ENCODE measurements at regions not wholly inside any gene's neighbourhood (a gene's known extent, or its start where the extent isn't known, plus 50 kb on each side); places are given as distances from the start of the nearest gene placed in this dataset.

DNA sequence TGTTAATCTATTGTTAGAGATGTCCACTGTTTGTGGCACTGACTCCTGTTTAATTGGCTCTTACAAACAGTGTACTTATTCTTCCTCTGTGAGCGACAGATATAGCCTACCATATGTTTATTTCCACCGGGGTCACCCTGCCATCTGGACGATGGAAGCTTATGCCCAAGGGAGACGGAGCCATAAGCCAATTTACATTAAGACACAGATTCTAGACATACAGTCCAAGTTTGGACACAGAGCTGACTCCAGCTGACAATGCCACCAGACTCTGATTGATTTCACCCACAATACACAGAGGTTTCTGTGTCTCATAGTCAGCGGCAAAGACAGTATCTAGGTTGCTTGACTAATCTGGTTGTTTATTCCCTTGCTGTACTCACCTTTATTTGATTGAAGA, 198.9 kb downstream of the ENC1 start:
- TF ChIP-seq EP300 (IDR thresholded peaks at IDR 0.05) (no peak), POLR2A (IDR thresholded peaks at IDR 0.05) (no peak), POLR2AphosphoS5 (IDR thresholded peaks at IDR 0.05) (no peak)
- TF ChIP-seq, protein P1, sequence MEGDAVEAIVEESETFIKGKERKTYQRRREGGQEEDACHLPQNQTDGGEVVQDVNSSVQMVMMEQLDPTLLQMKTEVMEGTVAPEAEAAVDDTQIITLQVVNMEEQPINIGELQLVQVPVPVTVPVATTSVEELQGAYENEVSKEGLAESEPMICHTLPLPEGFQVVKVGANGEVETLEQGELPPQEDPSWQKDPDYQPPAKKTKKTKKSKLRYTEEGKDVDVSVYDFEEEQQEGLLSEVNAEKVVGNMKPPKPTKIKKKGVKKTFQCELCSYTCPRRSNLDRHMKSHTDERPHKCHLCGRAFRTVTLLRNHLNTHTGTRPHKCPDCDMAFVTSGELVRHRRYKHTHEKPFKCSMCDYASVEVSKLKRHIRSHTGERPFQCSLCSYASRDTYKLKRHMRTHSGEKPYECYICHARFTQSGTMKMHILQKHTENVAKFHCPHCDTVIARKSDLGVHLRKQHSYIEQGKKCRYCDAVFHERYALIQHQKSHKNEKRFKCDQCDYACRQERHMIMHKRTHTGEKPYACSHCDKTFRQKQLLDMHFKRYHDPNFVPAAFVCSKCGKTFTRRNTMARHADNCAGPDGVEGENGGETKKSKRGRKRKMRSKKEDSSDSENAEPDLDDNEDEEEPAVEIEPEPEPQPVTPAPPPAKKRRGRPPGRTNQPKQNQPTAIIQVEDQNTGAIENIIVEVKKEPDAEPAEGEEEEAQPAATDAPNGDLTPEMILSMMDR (IDR thresholded peaks at IDR 0.05), result no peak
